ENCODE measurements at regions not wholly inside any gene's neighbourhood (a gene's known extent, or its start where the extent isn't known, plus 50 kb on each side); places are given as distances from the start of the nearest gene placed in this dataset.

DNA sequence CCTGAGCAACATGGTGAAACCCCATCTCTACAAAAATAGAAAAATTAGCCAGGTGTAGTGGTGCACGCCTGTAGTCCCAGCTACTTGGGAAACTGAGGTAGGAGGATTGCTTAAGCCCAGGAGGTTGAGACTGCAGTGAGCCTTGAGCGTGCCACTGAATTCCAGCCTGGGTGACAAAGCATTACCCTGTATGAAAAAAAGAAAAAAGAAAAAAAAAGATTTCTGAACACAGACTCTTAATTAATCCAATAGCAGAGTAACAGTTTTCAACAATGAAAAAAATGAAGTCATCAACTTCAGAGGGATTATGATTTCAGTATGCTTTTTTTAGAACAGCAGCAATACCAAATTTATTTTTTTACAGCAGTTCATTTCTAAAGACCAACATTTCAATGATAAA lies 118.8 kb upstream of the TNPO1 start:
- TF ChIP-seq CTCF (IDR thresholded peaks at IDR 0.05) (no peak), POLR2A (IDR thresholded peaks at IDR 0.05) (no peak)
- Histone ChIP-seq H3K4me1 (no peaks in the 10 kb centered on the region), H3K27ac (no peak overlapping the region), H3K4me3 (no peak overlapping the region), H3K9me3 (no peaks in the 10 kb centered on the region), H3K27me3 (no peaks in the 10 kb centered on the region), H3K36me3 (no peaks in the 10 kb centered on the region)
- DNase-seq = no peak

DNA sequence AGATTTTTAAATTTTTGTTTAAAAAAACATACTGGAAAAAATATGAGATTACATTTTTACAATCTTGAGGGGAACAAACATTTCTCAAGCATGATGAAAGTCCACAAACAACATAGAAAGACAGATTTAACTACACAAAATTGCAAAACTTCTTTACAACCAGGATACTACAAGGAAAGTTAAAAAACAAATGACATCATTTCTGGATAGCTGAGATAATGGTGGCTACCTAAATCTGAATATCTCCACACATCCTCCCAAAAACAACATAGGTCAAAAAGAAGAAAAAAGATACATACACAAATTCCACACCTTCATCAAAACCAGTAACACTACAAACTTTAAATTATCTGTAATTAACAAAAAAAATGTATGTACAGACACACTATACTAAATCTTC lies 120.8 kb upstream of the TNPO1 start:
- TF ChIP-seq POLR2A (IDR thresholded peaks at IDR 0.05) = no peak
- no peak for TF ChIP-seq CTCF (IDR thresholded peaks at IDR 0.05)
- no peaks in the 10 kb centered on the region for H3K27me3 ChIP-seq
- no peaks in the 10 kb centered on the region for H3K36me3 ChIP-seq

GRCh38 chr5:72694856-72695255 lies 121.6 kb upstream of the TNPO1 start:
- DNase-seq = no peak
- Histone ChIP-seq H3K36me3 (no peaks in the 10 kb centered on the region), H3K27me3 (no peaks in the 10 kb centered on the region), H3K9me3 (no peaks in the 10 kb centered on the region), H3K4me3 (no peak overlapping the region), H3K27ac (no peak overlapping the region), H3K4me1 (no peaks in the 10 kb centered on the region)
- TF ChIP-seq POLR2A (IDR thresholded peaks at IDR 0.05) = no peak
- no peak for TF ChIP-seq CTCF (IDR thresholded peaks at IDR 0.05)

More for the DNA sequence above, 120.8 kb upstream of the TNPO1 start:
- no peaks in the 10 kb centered on the region for H3K9me3 ChIP-seq
- H3K4me3 ChIP-seq = no peak overlapping the region
- no peaks in the 10 kb centered on the region for H3K4me1 ChIP-seq
- no peak overlapping the region for H3K27ac ChIP-seq
- DNase-seq = no peak

DNA sequence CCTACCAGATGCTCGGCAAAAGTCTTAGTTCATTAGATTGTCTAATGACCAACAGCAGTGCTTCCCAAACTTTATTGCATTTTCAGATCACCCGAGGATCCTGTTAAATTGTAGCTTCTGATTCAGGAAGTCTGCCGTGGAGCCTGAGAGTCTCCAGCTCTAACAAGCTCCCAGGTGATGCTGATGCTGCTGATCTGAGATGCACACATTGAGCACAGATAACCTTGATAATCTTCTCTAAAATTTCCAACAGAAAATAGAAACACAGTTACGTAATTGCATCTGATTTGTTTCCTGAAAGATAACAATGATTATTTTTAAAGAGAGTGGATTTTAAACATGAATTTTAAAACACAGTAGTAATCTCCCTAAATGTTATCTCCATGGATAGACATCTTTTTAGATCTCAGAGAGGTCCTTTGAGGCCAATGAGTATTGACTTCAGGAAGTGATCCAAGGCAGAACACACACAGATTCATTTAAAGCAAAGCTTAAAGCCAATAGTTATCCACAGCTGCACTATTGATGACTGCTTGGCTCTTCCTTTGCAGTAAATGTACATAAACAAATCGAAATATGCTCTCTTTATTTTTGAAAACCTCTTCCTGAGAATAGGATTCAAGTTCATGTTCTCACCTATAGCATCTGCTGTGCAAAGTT lies 122.8 kb upstream of the TNPO1 start:
- Histone ChIP-seq H3K27ac (no peak overlapping the region), H3K4me3 (no peak overlapping the region), H3K36me3 (no peaks in the 10 kb centered on the region), H3K27me3 (no peaks in the 10 kb centered on the region), H3K9me3 (no peaks in the 10 kb centered on the region), H3K4me1 (no peaks in the 10 kb centered on the region)
- no peak for TF ChIP-seq POLR2A (IDR thresholded peaks at IDR 0.05)
- TF ChIP-seq CTCF (IDR thresholded peaks at IDR 0.05) = no peak
- no peak for DNase-seq

DNA sequence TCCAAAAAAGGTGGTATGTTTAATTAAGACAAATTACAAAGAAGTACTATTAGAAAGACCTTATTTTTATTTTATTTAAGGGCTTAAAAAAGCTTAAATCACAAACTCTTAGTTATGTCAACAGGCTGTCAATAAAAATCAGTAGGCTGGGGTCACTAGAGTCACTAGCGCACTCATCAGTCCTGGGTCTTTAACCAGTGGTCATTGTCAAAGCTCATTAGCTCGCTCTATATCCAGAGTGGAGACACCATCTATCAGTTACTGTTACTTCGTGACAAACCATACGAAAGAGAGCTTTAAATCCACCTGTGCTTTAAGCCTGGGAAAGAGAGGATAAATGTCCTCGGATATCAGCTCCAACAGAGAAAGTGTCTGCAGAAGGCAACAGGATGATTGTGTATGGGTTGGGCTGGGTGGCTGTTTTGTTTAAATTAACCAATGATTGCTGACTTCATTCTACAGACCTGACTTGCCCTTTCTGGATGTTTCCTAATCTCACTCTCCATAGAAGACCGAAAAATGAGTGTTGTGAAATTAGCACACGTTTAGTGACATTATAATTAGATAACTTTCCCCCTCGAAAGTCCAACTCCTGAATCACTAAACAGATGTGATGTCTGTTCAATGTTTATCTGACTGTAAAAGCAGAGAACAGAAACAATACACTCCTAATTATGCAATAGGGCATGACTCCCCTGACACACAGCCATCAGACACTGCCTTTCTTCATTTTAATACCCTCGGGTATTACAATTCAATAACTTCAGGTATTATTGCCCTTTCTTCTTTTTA lies 123.6 kb upstream of the TNPO1 start:
- Histone ChIP-seq H3K9me3 (no peaks in the 10 kb centered on the region), H3K4me3 (no peak overlapping the region), H3K36me3 (no peaks in the 10 kb centered on the region), H3K27ac (no peak overlapping the region), H3K27me3 (no peaks in the 10 kb centered on the region), H3K4me1 (no peaks in the 10 kb centered on the region)
- no peak for DNase-seq
- TF ChIP-seq CTCF (IDR thresholded peaks at IDR 0.05) (no peak), POLR2A (IDR thresholded peaks at IDR 0.05) (no peak)

Data from Peyer's patch (tissue), 4 donors.